HG03521 (cell line): ENCODE measurements at regions not wholly inside any gene's neighbourhood (a gene's known extent, or its start where the extent isn't known, plus 50 kb on each side); places are given as distances from the start of the nearest gene placed in this dataset.
A peak's percentile ranks its signal among the peaks of the same experiment; 100 is the strongest.

Source experiments
- ATAC-seq: cut with Tn5 transposase; IDR thresholded peaks from one replicate; pipeline ENCODE4 v1.9.1; 2021; ENCODE audit warnings: mild to moderate bottlenecking, moderate library complexity; ENCODE audit not compliant: unreplicated experiment

DNA sequence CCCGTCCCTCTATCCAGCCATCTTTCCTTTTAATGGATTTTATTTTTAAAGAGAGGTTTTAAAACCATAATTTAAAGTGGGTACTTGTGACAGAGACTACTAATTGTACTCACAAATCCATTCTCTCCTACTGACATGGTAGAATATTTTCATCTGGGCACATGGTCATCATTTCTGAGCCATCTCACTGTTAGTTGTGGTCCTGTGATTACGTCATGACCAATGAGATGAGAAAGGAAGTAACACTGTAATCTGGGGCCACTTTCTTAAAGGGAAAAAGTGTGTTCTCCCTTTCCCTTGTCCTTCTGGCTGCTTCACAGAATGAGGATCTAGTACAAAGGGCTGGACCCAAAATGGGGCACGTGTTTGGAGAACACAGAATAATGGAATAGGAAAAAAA is 538.7 kb downstream of the CMPK2 start:
- ATAC-seq: no peak

DNA sequence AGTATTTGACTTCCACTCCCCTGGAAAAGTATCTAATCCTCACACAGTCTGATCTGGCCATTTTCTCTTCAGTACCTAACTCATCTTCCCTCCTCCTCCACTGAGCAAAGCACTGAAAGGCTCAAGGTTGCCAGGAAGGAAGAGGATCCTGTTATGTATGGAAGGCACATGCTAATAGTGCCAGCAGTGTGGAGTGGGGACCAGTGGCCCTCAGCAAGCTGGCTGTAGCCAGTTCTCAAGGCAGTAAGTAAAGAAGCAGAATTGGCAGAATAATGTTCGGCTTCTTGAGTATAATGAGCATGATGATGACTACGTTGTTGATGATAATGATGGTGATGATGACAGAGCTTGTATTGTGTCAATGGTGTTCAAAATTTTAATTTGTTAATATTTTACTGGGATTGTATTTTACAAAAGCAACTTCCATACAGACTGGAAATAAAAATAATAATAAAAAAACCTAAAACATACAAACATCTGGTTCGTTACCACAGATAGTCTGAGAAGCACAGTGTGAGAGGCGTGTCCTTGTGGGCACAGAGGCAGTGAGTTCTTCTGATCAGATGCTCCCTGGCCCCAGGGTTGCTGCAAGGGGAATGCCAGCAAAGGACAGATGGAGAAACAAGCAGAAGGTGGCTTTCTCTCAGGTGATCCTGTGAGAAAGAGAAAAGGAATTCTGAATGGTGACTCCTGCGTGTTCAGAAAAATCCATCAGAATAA is 528.8 kb downstream of the CMPK2 start:
- ATAC-seq: no peak

DNA sequence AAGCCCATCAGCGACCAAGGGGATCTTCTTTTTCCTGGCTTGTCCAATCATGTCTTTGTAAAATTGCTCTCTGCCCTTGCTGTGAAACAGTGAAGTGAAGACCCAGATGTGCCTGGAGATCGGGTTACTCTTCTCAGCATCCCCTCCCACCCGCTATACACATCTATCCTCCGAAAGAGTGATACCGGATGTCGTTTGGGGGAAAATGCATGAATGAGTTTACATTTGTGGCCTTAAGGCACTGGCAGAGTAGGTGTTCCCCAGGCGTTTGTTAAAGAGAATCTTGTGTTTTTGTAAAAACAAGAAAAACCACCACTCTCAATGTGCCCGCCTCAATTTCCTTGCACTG is 528.3 kb downstream of the CMPK2 start:
- no peak for ATAC-seq

DNA sequence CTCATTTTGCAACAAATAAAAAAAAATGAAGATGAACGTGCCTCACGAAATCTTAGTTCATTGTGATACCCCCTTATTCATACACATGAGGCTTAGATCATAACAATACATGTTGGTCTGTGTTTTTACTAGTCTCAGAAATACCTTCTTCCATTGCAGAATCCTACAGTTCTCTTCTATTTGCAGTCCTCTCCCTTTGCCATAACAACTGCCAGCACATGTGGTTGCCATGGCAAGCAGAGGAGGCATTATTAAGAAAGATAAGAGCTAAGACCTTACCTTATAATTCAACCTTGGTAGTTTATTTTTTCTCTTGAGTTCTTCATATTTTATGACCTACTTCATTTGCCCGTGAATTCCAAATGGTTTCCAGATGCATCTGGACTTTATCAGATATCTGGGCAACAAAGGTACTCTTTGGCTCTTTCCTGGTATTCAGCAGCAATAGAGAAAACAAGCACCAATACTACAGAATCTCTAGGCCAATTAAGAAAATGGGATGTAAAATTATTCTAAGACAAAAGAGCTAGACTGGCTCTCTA is 524.0 kb downstream of the CMPK2 start:
- no peak for ATAC-seq

DNA sequence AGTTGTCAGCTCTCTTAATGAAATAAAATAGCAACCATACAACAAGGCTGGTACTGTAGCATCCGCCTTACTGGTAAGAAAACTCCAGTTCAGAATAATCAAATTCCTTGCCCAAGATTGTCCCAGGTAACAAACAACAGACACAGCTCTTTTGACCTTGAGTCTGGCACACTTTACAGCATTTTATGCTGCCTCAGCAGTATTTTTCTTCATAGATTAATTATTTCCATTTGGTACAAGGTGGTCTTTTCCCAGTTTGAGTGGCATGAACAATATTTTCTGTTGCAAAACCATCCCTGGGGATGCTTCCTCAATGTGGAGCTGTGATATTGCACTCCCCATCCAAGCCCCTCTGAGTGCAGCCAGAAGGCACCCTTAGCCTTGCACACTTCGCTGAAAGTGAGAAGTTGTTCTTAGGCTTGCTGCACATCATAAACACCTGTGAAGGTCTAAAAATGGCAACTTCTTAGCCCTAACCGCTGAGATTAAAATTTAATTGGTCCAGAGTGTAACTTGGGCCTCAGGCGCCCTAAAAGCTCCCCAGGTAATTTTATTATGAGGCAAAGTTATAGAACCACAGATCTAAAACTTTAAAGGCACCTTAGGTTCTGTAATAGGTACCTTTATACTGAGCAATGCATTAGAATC is 523.3 kb downstream of the CMPK2 start:
- no peak for ATAC-seq

DNA sequence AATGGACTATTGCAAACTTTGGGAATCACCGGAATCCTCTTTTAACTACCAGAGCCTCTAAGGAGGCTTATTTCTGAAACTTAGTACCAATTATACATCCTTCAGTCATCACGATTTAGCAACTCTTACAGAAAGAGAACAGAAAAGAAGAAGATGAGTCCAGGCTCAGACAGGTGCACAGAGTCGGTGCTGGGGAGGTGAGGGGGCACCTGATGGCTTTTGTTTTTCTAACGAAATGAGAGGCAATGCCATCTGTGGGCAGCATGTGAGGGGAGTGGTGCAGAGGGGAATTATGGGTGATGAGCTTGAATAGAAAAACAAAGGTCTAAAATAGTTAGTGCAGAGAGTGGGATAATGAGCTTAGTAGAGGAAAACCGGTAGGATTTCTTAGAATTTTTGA is 522.6 kb downstream of the CMPK2 start:
- ATAC-seq: no peak

DNA sequence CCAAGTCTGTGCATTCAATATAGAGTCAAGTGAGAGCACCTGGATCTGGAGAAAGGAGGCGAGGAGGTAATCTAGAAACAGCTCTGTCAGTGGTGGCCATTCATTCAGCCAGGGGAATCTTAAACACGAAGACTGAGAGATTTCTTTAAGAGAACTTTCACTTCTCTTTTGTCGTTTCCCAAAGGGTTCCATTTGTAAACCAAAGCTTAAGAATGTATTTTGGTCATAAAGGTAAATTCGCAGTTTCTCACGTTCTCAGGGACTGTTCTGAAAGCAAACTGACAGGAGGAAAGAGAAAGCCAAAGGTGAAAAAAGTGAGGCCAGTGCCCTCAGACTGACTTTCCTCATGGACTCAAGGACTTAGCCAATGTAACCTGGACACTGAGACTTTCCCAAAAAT is 513.5 kb downstream of the CMPK2 start:
- peak; percentile 76 for ATAC-seq

DNA sequence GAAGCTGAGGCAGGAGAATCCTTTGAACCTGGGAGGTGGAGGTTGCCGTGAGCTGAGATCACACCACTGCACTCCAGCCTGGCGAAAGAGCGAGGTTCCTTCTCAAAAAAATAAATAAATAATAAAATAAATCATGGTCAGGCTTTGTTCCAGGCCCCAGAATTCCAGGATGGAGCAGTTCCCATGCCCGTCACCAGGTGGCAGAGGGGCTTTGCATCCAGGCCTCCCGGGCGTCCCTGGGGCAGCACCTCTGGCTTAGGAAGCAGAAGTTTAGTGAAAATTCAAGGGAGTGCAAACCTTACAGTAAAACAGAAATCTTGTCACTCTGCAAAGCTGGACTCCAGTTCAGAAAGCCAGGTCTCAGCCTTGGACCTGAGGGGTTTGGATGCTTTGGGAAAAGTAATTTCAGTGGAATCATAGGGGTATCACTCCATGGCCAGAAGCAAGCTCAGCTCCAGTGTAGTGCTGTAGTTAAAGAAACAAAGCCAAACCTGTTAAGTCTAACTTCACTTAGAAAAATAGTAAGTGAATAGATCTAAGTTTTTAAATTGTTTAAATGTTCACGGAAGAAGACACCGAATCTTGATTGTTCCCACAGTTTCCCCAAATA is 512.7 kb downstream of the CMPK2 start:
- ATAC-seq: no peak

DNA sequence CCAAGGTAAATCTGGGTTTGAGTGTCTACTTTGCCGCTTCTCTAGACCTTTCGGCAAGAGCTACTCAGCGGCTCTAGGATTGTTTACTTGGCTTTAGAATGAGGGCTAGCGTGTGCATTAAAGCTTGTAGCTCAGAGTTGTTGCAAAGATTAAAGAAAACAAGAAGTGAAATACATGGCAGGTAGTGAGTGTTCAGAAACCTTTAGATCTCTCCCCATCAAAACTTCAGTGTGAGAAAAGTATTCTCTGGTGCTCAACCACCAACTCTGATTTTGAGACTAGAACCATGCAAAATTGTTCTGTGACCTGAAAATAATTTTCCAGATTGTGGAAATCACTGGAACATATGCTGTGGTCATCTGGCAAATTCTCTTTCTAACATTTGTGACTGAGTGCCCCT is 512.0 kb downstream of the CMPK2 start:
- peak; percentile 60 for ATAC-seq

DNA sequence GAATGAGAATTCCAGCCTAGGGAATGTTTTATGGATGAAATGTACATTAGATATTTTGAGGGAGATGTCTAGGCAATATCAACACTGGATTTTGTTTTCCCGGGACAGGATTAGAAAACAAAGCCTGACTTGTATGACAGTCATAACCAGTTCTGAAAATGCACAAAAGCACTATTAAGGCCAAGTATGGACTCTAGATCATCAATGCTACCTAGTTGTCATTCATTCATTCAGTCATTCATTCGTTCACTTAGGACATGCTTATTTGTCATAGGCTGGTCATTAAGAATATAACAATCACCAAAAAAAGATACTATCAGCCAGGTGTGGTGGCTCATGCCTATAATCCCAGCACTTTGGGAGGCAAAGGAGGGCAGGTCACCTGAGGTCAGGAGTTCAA is 511.2 kb downstream of the CMPK2 start:
- ATAC-seq: no peak

DNA sequence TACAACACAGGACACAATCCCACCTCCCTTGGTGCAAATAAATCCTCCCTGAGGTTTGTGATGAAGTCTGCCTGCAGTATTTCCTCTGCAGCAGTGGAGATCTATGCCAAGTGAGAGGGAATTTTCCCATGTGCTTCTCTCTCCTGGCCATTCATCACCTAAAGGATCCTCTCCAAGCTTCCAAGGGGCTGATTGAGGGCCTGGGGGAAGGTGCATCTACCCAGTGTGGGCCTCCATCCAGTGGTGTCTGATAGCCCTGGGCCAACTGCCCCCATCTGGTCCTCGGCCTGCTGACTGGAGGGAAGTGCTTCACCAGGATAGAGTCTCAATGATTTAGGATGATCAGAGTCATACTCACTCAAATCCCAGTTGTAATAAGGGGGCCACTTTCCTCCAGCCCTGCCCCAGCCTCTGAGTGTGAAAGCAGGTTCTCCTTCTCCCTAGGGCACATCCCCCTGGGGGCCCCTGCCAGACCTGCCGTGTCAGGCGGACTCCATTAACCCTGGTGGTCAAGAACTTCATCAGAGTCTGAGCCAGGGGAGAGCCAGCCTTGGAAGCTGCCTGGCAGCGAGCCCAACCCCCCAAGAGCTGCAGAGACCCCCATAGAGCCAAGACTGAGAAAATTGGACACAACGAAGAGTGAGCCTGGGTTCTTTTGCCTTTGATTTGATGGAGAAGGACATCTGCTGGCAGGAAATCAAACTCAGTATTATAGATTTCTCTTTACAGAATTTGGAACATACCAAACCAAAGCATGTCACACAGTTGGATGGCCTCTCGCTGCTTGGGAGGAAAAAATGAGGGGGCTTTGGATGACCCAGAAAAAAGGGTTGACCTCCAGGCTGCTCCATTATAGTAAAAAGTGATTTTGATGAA is 509.6 kb downstream of the CMPK2 start:
- ATAC-seq: no peak

DNA sequence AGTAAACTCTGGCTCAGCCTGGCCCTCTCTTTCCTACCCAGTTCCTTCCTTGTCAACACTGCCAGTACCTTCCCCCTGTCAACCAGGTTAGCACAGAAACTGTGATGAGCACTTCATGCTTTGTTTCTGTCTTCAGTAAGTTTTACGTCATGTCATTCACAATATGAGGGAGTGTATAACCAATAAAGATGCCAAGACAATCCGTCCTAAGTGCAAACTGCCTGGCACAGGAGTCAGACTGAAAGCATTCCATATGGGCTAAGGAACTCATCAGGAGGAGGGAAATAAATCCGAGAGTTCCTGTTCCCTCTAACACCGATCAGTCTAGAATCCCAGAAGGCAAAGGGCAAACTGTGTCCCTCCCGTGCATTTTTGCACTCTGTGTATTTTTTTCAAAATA is 507.2 kb downstream of the CMPK2 start:
- ATAC-seq: no peak

DNA sequence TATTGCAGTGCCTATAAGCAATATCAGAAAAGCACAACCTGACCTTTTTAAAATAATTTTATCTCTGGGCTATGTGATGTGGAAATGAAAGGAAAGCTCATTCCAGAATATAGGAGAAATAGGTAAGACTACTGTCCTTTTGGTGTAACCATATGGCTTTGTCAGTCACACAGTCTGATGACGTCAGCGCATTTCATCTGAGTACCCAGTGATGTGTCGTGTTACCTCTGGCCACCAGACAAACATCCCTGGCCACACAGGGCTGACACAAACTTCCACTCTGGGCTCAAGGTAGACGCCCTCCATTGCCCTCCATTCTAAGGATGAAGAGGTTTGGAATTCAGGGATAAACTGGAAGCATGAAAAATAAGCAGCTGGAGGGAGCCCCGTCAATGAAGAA is 506.7 kb downstream of the CMPK2 start:
- ATAC-seq: no peak

DNA sequence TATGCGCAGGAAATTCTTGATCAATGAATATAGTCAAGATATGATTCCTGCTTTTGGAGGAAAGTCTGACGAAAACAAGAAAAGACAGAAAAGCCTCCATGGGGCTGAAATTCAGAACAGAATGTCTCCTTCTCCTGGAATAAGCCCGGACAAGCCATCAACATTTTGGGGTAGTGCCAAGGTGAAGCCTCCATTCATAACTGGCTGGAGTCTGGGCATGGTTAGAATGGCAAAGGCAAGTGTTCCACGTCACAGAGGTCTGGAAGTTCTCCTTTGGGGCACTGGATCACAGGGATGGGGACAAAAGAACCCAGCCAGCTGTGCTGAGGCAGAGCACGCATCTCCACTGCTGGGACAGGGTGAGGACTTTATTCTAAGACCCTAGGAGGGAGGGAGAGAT is 505.7 kb downstream of the CMPK2 start:
- ATAC-seq: no peak

DNA sequence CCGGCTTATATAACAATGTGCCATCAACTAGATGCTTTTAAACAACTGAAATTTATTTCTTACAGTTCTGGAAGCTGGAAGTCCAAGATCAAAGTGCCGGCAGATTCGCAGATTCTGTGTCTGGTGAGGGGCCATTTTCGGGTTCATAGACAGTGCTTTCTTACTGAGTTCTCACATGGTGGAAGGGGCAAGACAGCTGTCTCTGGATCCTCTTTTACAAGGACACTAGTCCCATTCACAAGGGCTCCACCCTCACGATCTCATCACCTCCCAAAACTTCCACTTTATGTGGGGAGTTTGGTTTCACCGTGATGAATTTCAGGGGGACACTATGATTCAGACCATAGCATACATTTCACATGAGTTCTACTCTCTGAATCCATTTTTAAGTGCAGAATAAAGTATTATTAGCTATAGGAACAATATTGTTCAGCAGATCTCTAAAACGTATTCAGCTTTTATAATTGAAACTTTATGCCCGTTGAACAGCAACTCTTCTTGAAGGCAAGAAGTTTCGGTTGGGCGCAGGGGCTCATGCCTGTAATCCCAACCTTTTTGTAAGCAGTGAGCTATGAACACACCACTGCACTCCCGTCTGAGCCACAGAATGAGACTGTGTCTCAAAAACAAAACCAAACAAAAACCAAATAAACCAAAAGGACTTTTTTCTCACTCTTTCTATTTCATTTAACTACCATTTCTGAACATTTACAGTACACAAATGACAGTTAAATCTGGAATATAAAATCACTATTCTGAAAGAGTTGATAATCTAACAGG is 502.8 kb downstream of the CMPK2 start:
- no peak for ATAC-seq

DNA sequence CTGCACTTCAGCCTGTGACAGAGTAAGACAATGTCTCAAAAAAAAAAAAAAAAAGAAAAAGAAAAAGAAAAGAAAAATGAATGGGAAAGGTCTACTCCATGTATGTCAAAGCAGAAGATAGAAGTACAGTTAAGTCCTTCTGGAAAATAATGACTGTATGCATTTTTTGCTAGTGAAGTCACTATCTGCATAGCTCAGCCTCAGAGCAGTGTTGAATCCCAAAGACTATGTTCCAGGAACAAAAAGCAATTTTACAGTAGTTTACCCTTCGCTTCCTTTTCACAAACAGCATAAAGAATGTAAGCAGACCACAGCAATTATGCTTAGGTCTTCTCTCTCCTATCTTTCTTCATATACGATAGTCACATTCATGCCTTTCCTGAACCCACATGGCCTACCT is 497.4 kb downstream of the CMPK2 start:
- no peak for ATAC-seq

DNA sequence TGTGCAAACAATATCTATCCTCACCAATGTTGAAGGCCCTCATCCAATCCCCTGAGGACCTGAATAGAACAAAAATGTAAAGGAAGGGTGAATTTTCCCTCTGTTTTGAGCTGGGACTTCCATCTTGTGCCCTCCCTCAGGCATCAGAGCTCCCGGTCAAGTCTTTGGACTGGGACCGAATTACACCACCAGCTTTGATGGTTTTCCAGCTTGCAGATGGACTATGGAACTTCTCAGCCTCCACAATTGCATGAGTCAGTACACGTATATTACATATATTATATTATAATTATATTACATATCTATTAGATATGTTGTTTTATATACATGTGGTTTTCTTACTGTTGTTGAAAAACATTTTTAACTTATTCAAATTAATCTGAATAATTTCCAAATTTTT is 496.4 kb downstream of the CMPK2 start:
- no peak for ATAC-seq

DNA sequence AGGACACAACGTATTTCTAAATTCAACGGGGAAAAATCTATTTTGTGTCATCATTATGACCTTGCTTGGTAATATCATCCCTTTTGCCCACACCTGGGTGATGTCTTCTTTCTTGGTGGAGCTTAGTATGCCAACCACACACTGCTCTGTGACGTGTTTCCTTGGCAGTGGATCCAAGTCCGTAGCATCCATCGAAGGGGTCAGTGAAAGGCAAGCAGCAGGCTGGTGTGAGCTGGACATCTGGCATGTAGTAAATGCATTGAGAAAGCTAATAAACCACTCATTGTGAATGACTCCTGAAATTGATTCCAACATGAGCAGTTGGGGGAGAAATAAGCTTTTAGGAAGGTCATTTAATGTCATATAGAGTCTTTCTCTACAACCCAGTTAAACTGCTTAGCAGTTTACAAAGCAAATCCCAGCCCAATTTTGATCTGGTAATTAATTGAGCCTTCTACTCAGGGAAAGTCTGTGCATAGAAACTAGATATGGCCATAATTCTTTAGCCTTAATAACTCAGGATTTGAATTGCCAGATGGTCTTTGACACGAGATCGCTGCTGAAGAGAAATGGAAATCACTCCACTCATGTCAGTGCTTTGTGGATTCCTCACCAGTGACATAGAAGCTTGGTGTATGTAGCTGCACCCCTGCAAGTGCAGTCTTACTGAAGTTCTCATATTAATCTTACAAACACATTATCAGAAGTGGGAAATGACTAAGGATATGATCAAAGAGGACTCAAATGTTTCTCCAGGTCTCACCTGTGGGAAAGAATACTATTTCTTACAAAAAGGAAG is 494.8 kb downstream of the CMPK2 start:
- no peak for ATAC-seq

DNA sequence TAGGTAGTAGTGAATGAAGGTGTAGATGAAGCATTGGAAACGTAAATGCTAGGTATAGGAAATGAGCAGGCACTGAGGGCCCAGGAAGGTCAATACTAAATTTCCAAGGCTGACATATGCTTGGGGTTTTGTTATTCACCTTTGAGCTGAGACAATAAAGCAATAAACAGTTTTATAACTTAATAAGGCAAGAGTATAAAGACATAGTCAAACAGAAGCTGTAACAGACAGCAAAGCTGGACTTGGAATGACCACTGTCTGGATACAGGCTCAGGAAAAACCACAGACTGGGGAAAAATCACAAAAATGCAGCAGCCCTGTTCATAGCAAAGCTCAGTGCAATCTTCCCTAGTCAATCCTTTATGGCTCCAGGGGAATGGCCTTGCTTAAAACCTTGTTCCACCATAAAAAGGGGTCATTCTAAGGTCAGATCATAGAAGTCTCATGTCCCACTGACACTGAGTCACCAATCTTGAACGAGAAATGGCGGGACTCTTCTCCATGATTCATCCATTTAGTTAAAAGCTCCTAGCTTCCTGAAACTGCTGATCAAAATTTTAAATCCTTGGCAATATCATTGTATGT is 493.3 kb downstream of the CMPK2 start:
- no peak for ATAC-seq
